PC-3 (cell line): ENCODE measurements at regions not wholly inside any gene's neighbourhood (a gene's known extent, or its start where the extent isn't known, plus 50 kb on each side); places are given as distances from the start of the nearest gene placed in this dataset.

Experiments
- ATAC-seq: fragments of 200-7000 bp; cut with Tn5 transposase; 2 replicates; pipeline ENCODE4 v1.9.1; 2020; ENCODE audit warnings: mild to moderate bottlenecking, moderate library complexity
- BruUV-seq: library from RNA; stranded (reverse); fragments of 400-500 nt; replicated peaks from 2 replicates; lab custom pipeline; 2021; lab: Mats Ljungman, UMichigan
- CTCF ChIA-PET: fragments of 300-600 bp; sonication (Branson Sonifier 250); formaldehyde crosslinking; loops from one replicate; lab custom pipeline; 2022; ENCODE audit warnings: antibody characterized with exemption; lab: Charles Lee
- POLR2A ChIA-PET: fragments of 300-600 bp; sonication (Branson Sonifier 250); formaldehyde crosslinking; loops from one replicate; lab custom pipeline; 2022; ENCODE audit warnings: antibody characterized with exemption; ENCODE audit not compliant: unreplicated experiment; lab: Charles Lee
- DNase-seq: peaks from one replicate; pipeline ENCODE4 v3.0.0-alpha.2; 2015
- H2AFZ ChIP-seq: fragments of 300-600 bp; sonication (generic); 2 replicates; pipeline ENCODE4 v1.6.0; 2016; ENCODE audit warnings: antibody characterized with exemption, low read length
- H3F3A ChIP-seq: fragments of 300-600 bp; sonication (generic); one replicate; pipeline ENCODE4 v1.6.0; 2017; ENCODE audit warnings: antibody characterized with exemption, low read length, control low read depth, mild to moderate bottlenecking; ENCODE audit not compliant: unreplicated experiment
- H3K27ac ChIP-seq: fragments of 300-600 bp; sonication (generic); 2 replicates; pipeline ENCODE4 v1.5.1; 2016; ENCODE audit warnings: mild to moderate bottlenecking, low read length
- H3K27me3 ChIP-seq: fragments of 300-600 bp; sonication (generic); 2 replicates; pipeline ENCODE4 v1.6.1; 2016; ENCODE audit warnings: low read length, mixed read lengths
- H3K36me3 ChIP-seq: fragments of 300-600 bp; sonication (generic); 2 replicates; pipeline ENCODE4 v1.6.1; 2016; ENCODE audit warnings: low read depth, mixed run types, low read length, mixed read lengths
- H3K4me1 ChIP-seq: fragments of 300-600 bp; sonication (generic); 2 replicates; pipeline ENCODE4 v1.5.1; 2016; ENCODE audit warnings: low read length; ENCODE audit not compliant: insufficient read depth
- H3K4me2 ChIP-seq: fragments of 300-600 bp; sonication (generic); 2 replicates; pipeline ENCODE4 v1.6.0; 2016; ENCODE audit warnings: low read length
- H3K4me3 ChIP-seq: fragments of 300-600 bp; sonication (generic); 2 replicates; pipeline ENCODE4 v1.5.1; 2016; ENCODE audit warnings: mild to moderate bottlenecking, low read length, mixed read lengths
- H3K79me2 ChIP-seq: fragments of 300-600 bp; sonication (generic); 2 replicates; pipeline ENCODE4 v1.6.1; 2017; ENCODE audit warnings: low read length, mixed read lengths
- H3K9ac ChIP-seq: fragments of 300-600 bp; sonication (generic); 2 replicates; pipeline ENCODE4 v1.6.0; 2016; ENCODE audit warnings: mild to moderate bottlenecking, low read length
- H3K9me2 ChIP-seq: fragments of 300-600 bp; sonication (generic); replicated peaks from 2 replicates; pipeline ENCODE4 v1.6.1; 2016; ENCODE audit warnings: mixed run types, low read length, mixed read lengths
- H3K9me3 ChIP-seq: fragments of 300-600 bp; sonication (generic); 2 replicates; pipeline ENCODE4 v1.6.1; 2016; ENCODE audit warnings: low read length, mixed read lengths
- H4K20me1 ChIP-seq: fragments of 300-600 bp; sonication (generic); 2 replicates; pipeline ENCODE4 v1.6.1; 2016; ENCODE audit warnings: low read length, mixed read lengths
- CTCF ChIP-seq: fragments of 300-600 bp; sonication (generic); conservative IDR thresholded peaks from 2 replicates; pipeline ENCODE4 v1.5.1; 2017; ENCODE audit warnings: antibody characterized with exemption, low read depth, mild to moderate bottlenecking, low read length
- EZH2 ChIP-seq: fragments of 300-600 bp; sonication (generic); IDR thresholded peaks from one replicate; pipeline ENCODE4 v1.6.1; 2017; ENCODE audit warnings: antibody characterized with exemption, mild to moderate bottlenecking, low read length; ENCODE audit not compliant: unreplicated experiment
- EZH2phosphoT487 ChIP-seq: fragments of 300-600 bp; sonication (generic); IDR thresholded peaks from 2 replicates; pipeline ENCODE4 v1.6.1; 2018; ENCODE audit warnings: mild to moderate bottlenecking, antibody characterized with exemption, low read length, borderline replicate concordance
- intact Hi-C: fragments of 100-400 bp; cut with micrococcal nuclease; formaldehyde crosslinking; loops from 2 replicates; pipeline ENCODE4 v1.9.0; 2023

- DNase-seq (no peak), ATAC-seq (no peak)
- H3K4me2 ChIP-seq: no peak overlapping the region
- peaks cover 77% of the 10 kb centered on the region for H3K27me3 ChIP-seq
- no peaks in the 10 kb centered on the region for H3K36me3 ChIP-seq
- BruUV-seq: no TSS peak
- TF ChIP-seq EZH2 (no peak), EZH2phosphoT487 (no peak), CTCF (no peak)
- intact Hi-C loops: no loop called here
- H3K9me3 ChIP-seq: no peaks in the 10 kb centered on the region
- no peaks in the 10 kb centered on the region for H3F3A ChIP-seq
- no peaks in the 10 kb centered on the region for H4K20me1 ChIP-seq
- no peak overlapping the region for H3K4me3 ChIP-seq
- no peaks in the 10 kb centered on the region for H3K9me2 ChIP-seq
- H3K79me2 ChIP-seq: no peaks in the 10 kb centered on the region
- no peak overlapping the region for H3K27ac ChIP-seq
- ChIA-PET POLR2A (no interaction called here), CTCF (no interaction called here)
- H2AFZ ChIP-seq: no peak overlapping the region
- no peaks in the 10 kb centered on the region for H3K4me1 ChIP-seq
- no peak overlapping the region for H3K9ac ChIP-seq
These were observed 89.1 kb downstream of the RHOU start for GRCh38 chr1:228824366-228824765.

GRCh38 chr1:228825041-228825440 lies 89.8 kb downstream of the RHOU start:
- H3K36me3 ChIP-seq: no peaks in the 10 kb centered on the region
- BruUV-seq: no TSS peak
- no peaks in the 10 kb centered on the region for H4K20me1 ChIP-seq
- peaks cover 70% of the 10 kb centered on the region for H3K27me3 ChIP-seq
- peaks cover 5% of the 10 kb centered on the region for H3K4me1 ChIP-seq
- H3K9me2 ChIP-seq: no peaks in the 10 kb centered on the region
- TF ChIP-seq EZH2phosphoT487 (no peak), CTCF (no peak), EZH2 (no peak)
- POLR2A ChIA-PET: no interaction called here
- H3K4me3 ChIP-seq: no peak overlapping the region
- no peaks in the 10 kb centered on the region for H3K79me2 ChIP-seq
- no peak overlapping the region for H2AFZ ChIP-seq
- H3K9me3 ChIP-seq: no peaks in the 10 kb centered on the region
- H3F3A ChIP-seq: no peaks in the 10 kb centered on the region
- H3K27ac ChIP-seq: no peak overlapping the region
- no peak overlapping the region for H3K9ac ChIP-seq
- ATAC-seq (no peak), DNase-seq (no peak)
- no peak overlapping the region for H3K4me2 ChIP-seq
- intact Hi-C loops: no loop called here
- CTCF ChIA-PET: no interaction called here

GRCh38 chr1:228825840-228826484 lies 90.7 kb downstream of the RHOU start:
- Histone ChIP-seq H3F3A (no peaks in the 10 kb centered on the region), H3K9me2 (no peaks in the 10 kb centered on the region), H3K9ac (no peak overlapping the region), H2AFZ (no peak overlapping the region), H3K4me1 (peaks cover 15% of the 10 kb centered on the region), H3K4me2 (no peak overlapping the region), H3K4me3 (no peak overlapping the region), H3K27me3 (peaks cover 63% of the 10 kb centered on the region), H3K27ac (no peak overlapping the region), H3K36me3 (no peaks in the 10 kb centered on the region), H3K79me2 (no peaks in the 10 kb centered on the region), H3K9me3 (no peaks in the 10 kb centered on the region), H4K20me1 (no peaks in the 10 kb centered on the region)
- CTCF ChIA-PET: no interaction called here
- intact Hi-C loops: no loop called here
- POLR2A ChIA-PET: no interaction called here
- DNase-seq (no peak), ATAC-seq (no peak)
- no TSS peak for BruUV-seq
- TF ChIP-seq EZH2: no peak
- no peak for TF ChIP-seq CTCF
- no peak for TF ChIP-seq EZH2phosphoT487
